ENCODE measurements at regions not wholly inside any gene's neighbourhood (a gene's known extent, or its start where the extent isn't known, plus 50 kb on each side); places are given as distances from the start of the nearest gene placed in this dataset.

DNA sequence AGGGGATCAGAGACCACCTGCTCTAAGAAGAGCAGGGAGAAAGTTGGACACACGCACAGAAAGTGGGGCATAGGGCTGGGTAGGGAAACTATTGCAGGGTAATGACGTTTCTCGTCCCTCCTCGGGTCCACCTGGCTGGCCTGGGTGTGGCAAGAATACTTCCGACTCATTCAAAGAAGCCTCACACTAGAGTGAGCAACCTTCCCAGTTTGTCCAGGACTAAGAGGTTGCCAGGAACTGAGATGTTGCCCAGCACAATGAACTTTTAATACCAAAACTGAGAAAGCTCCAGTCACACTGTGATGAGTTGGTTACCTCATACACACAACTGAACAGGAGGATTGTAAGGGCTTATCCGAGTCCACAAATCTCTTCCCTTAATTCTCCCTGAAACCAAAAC is 74.5 kb upstream of the ADGRF1 start:
- DNase-seq (ENCODE audit: low spot score in 2 of 2, unreplicated experiment in 2 of 2), result no peak
- H3K27me3 Mint-ChIP-seq (ENCODE audit: low read depth), result no peaks in the 10 kb centered on the region
- no peaks in the 10 kb centered on the region for H3K9me3 Mint-ChIP-seq
- H3K36me3 Mint-ChIP-seq, result no peaks in the 10 kb centered on the region
- no peak overlapping the region for H3K27ac Mint-ChIP-seq
- TF ChIP-seq, protein P1, sequence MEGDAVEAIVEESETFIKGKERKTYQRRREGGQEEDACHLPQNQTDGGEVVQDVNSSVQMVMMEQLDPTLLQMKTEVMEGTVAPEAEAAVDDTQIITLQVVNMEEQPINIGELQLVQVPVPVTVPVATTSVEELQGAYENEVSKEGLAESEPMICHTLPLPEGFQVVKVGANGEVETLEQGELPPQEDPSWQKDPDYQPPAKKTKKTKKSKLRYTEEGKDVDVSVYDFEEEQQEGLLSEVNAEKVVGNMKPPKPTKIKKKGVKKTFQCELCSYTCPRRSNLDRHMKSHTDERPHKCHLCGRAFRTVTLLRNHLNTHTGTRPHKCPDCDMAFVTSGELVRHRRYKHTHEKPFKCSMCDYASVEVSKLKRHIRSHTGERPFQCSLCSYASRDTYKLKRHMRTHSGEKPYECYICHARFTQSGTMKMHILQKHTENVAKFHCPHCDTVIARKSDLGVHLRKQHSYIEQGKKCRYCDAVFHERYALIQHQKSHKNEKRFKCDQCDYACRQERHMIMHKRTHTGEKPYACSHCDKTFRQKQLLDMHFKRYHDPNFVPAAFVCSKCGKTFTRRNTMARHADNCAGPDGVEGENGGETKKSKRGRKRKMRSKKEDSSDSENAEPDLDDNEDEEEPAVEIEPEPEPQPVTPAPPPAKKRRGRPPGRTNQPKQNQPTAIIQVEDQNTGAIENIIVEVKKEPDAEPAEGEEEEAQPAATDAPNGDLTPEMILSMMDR (IDR thresholded peaks at IDR 0.05; ENCODE audit: unreplicated experiment), result no peak
- peaks cover 7% of the 10 kb centered on the region for H3K4me1 Mint-ChIP-seq
- no peak overlapping the region for H3K4me3 Mint-ChIP-seq

DNA sequence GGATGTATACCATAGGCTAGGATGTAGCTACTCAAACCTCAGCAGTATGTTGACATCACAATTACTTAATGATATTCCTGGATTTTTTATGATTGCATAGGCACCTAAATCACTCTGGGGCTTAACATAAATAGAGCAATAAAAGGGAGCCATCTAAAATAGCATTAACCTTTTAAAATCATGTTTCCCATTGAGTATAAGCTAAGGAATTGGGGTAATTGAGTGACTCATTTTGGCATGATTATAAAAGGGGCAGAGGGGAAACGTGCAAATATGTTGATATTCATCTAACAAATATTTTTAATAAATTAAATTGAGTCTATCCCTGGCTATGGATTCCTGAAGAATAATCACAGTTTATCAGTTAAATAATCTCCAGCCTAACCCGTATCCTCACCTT is 74.0 kb upstream of the ADGRF1 start:
- Mint-ChIP-seq H3K9me3 (no peaks in the 10 kb centered on the region), H3K27ac (no peak overlapping the region), H3K27me3 (ENCODE audit: low read depth) (no peaks in the 10 kb centered on the region), H3K4me1 (peaks cover 10% of the 10 kb centered on the region), H3K36me3 (no peaks in the 10 kb centered on the region), H3K4me3 (no peak overlapping the region)
- DNase-seq (ENCODE audit: low spot score in 2 of 2, unreplicated experiment in 2 of 2), result no peak
- TF ChIP-seq, protein P1 (IDR thresholded peaks at IDR 0.05; ENCODE audit: unreplicated experiment), result no peak

DNA sequence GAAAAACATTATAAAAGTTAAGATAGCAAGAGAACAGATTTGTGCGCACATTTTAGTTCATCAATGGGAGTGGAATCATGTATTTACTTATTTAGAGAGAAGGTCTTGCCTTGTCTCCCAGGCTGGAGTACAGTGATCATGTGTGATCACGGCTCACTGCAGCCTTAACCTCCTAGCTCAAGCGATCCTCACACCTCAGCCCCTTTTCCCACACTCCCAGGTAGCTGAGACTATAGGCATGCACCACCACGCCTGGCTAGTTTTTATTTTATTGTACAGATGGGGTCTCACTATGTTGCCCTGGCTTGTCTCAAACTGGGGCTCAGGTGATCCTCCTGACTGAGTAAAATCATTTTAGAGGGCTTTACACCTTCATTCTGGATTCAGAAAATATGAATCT is 72.3 kb upstream of the ADGRF1 start:
- TF ChIP-seq, protein P1 (IDR thresholded peaks at IDR 0.05; ENCODE audit: unreplicated experiment), result no peak
- no peaks in the 10 kb centered on the region for H3K36me3 Mint-ChIP-seq
- H3K27ac Mint-ChIP-seq, result no peak overlapping the region
- H3K4me3 Mint-ChIP-seq, result no peak overlapping the region
- H3K4me1 Mint-ChIP-seq, result peaks cover 13% of the 10 kb centered on the region
- no peaks in the 10 kb centered on the region for H3K27me3 Mint-ChIP-seq (ENCODE audit: low read depth)
- H3K9me3 Mint-ChIP-seq, result no peaks in the 10 kb centered on the region
- DNase-seq (ENCODE audit: low spot score in 2 of 2, unreplicated experiment in 2 of 2), result no peak

DNA sequence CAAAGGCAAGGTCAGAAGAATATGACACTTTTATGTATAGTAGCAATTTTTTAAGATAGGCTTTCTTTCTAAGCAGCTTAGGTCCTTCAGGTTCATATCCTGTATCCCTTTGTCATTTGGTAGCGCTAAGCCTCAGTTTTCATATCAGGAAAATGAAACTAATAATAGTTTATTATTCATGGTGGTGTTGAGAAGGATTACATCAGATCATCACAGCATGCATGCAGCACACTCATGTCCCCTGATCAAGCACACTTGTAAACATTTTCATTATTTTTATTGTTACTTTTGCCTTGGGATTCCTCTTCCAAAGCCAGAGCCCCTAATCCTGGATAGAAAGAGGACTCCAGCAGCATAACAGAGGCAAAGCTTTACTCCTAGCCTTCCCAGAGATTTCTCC is 70.2 kb upstream of the ADGRF1 start:
- Mint-ChIP-seq H3K4me1 (peaks cover 25% of the 10 kb centered on the region), H3K9me3 (no peaks in the 10 kb centered on the region), H3K4me3 (no peak overlapping the region), H3K27ac (no peak overlapping the region), H3K27me3 (ENCODE audit: low read depth) (no peaks in the 10 kb centered on the region), H3K36me3 (no peaks in the 10 kb centered on the region)
- TF ChIP-seq, protein P1 (IDR thresholded peaks at IDR 0.05; ENCODE audit: unreplicated experiment), result no peak
- DNase-seq (ENCODE audit: low spot score in 2 of 2, unreplicated experiment in 2 of 2), result no peak

DNA sequence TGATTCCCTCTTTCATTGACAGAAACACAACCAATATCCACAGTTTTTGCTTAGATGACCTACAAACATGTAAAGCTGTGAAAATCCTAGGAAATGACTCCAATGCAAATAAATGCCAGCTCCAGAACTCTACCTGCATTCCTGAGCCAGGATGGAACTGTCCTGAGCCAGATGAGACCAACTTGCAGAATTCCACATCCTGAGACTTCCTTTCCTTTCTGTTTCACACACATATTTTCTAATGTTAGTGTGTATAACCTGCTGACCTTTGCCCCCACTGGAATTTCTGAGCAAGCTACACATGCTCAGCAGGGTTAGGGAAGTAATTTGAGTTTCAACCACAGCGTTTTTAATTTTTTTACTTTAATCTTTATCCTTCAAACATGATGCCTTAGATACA is 69.6 kb upstream of the ADGRF1 start:
- no peaks in the 10 kb centered on the region for H3K36me3 Mint-ChIP-seq
- H3K27ac Mint-ChIP-seq, result peak overlapping the region; percentile 68
- no peaks in the 10 kb centered on the region for H3K9me3 Mint-ChIP-seq
- DNase-seq (ENCODE audit: low spot score in 2 of 2, unreplicated experiment in 2 of 2), result no peak
- H3K4me1 Mint-ChIP-seq, result peaks cover 30% of the 10 kb centered on the region
- no peaks in the 10 kb centered on the region for H3K27me3 Mint-ChIP-seq (ENCODE audit: low read depth)
- TF ChIP-seq, protein P1 (IDR thresholded peaks at IDR 0.05; ENCODE audit: unreplicated experiment), result no peak
- no peak overlapping the region for H3K4me3 Mint-ChIP-seq

DNA sequence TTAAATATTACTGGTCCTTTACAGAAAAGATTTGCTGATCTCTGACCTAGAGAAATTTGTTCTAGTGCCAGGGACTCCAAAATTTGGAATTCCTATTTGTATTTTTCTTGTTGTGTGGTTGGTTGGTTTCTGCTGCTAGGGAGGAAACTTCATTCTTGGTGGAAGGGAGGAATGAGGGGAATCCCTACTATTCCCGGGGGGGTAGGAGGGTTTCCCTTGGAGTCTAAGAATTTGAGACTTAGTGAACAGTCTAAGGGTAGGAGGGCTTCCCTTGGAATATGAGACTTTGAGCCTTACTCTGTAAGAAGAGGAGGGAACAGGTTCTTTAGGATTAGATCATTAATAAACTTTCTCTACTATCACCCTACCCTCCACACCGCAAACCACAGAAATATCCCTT is 67.1 kb upstream of the ADGRF1 start:
- Mint-ChIP-seq H3K4me1 (peaks cover 30% of the 10 kb centered on the region), H3K36me3 (no peaks in the 10 kb centered on the region), H3K4me3 (no peak overlapping the region), H3K27me3 (ENCODE audit: low read depth) (no peaks in the 10 kb centered on the region), H3K9me3 (no peaks in the 10 kb centered on the region), H3K27ac (peak overlapping the region; percentile 1)
- DNase-seq (ENCODE audit: low spot score in 2 of 2, unreplicated experiment in 2 of 2), result no peak
- TF ChIP-seq, protein P1 (IDR thresholded peaks at IDR 0.05; ENCODE audit: unreplicated experiment), result no peak

Measured in mesothelial cell of epicardium (in vitro differentiated cells).